Adrenal gland (tissue), 5 donors: ENCODE measurements at regions not wholly inside any gene's neighbourhood (a gene's known extent, or its start where the extent isn't known, plus 50 kb on each side); places are given as distances from the start of the nearest gene placed in this dataset.

ENCODE experiments used
- POLR2A ChIP-seq, 2 donors: fragments of 450-650 bp; IDR thresholded peaks; one replicate each; pipeline ENCODE4 v1.6.1; 2017; ENCODE audit warnings: antibody characterized with exemption in 2 of 2, mild to moderate bottlenecking in 2 of 2, moderate library complexity in 1 of 2
- TF ChIP-seq, protein P1 (sequence below), 6 experiments: fragments of 450-650 bp in 4 of 6; fragments of 200-600 bp in 2 of 6; sonication (generic) in 1 of 6; IDR thresholded peaks; 1 replicate in 5 of 6; 2 replicates in 1 of 6; pipeline versions ENCODE4 v1.5.1 to v1.8.0; 2016 to 2021; ENCODE audit warnings: antibody characterized with exemption in 6 of 6, mild to moderate bottlenecking in 2 of 6, moderate library complexity in 1 of 6
- donor health status: DM: no; HTN: no; CAD: no.

DNA sequence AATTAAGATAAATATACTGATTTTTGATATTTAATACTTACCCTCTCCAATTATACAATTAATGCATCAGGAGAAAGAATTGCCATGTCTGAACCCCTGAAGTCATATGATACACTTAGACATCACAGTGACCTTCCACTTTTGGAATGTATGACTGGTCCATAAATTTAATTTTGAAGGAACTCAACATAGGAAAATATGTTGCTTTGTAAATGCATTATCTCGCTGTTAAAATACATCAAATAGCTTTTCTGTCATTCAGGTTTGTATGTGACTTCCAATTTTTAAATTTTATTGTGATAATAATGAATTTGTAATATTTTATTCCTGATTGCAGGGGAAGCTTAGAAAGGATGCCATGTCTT is 631.9 kb upstream of the ANKRD30A start:
- TF ChIP-seq POLR2A (IDR thresholded peaks at IDR 0.05): no peak
- TF ChIP-seq, protein P1, sequence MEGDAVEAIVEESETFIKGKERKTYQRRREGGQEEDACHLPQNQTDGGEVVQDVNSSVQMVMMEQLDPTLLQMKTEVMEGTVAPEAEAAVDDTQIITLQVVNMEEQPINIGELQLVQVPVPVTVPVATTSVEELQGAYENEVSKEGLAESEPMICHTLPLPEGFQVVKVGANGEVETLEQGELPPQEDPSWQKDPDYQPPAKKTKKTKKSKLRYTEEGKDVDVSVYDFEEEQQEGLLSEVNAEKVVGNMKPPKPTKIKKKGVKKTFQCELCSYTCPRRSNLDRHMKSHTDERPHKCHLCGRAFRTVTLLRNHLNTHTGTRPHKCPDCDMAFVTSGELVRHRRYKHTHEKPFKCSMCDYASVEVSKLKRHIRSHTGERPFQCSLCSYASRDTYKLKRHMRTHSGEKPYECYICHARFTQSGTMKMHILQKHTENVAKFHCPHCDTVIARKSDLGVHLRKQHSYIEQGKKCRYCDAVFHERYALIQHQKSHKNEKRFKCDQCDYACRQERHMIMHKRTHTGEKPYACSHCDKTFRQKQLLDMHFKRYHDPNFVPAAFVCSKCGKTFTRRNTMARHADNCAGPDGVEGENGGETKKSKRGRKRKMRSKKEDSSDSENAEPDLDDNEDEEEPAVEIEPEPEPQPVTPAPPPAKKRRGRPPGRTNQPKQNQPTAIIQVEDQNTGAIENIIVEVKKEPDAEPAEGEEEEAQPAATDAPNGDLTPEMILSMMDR (IDR thresholded peaks at IDR 0.05): no peak
